OCI-M1 (cell line): ENCODE measurements at regions not wholly inside any gene's neighbourhood (a gene's known extent, or its start where the extent isn't known, plus 50 kb on each side); places are given as distances from the start of the nearest gene placed in this dataset.
"Not testable (repeated sequence)": the region's sequence is repeated elsewhere in the genome, so short reads cannot be mapped to it uniquely, and the experiment has no call there.

Experiments used
- DNase-seq: peaks from one replicate; lab custom pipeline; 2025; lab: John Stamatoyannopoulos, UW

DNA sequence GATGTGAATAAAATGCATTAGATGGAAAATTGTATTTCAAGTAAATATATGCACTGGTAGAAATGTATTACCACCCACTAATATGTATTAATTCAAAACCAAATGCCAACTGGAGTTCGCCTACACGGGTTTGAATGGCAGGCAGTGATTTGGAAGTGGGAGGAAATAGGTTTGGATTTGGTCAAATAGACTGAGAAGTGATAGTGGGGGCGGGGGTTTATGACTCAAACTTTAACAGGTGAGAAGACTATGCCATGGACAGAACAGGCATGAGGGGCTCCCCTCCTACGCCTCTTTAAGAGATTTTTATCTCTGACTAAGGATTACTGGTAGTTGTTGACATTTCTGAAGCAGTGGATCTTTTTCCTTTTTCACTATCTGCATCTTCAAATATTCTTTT lies 677.8 kb downstream of the NTRK3 start:
- DNase-seq = no peak

DNA sequence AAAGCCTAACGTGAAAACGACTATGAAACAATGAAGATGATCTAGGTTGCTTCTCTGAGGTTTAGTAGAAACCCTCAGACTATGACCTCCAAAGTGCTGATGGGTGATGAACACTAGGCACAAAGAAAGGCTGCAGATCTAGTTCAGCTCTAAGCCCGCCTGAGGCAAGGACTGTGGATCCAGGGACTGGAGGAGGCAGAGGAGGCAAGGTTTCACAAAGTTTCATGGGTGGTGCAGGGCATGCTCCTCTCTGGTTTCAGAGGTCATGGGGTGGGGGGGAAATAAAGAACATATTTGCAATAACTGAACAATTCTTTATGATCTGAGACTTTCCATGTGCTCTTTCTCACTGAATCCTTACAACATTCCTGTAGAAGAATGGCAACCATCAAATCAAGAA lies 679.2 kb downstream of the NTRK3 start:
- DNase-seq = no peak

DNA sequence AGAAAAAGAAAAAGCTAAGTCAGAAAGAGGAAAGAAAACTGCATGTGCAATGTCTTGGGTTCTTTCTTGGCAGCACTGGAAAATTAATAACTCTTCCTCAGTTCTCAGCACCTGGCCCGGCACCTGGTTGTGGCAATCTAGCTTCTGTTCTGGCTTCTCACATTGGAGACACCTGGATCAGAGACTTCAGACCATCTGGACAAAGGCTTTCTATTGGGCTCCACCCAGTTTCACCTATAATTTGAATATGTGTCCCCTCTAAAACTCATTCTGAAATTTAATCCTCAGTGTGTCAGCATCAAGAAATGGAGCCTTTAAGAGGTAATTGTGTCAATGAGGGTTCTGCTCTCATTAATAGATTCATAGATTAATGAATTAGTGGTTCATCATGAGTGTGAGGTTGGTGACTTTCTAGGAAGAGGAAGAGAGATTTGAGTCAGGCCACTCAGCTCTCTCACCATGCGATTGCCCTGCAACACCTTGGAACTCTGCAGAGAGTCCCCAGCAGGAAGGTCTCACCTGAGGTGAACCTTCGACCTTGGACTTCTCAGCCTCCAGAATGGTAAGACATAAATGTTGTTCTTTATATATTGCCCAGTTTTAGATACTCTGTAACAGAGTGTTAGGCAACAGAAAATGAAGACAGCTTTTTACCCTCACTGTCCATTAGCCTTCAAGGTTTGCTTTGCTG lies 679.9 kb downstream of the NTRK3 start:
- peak; percentile 13 for DNase-seq

DNA sequence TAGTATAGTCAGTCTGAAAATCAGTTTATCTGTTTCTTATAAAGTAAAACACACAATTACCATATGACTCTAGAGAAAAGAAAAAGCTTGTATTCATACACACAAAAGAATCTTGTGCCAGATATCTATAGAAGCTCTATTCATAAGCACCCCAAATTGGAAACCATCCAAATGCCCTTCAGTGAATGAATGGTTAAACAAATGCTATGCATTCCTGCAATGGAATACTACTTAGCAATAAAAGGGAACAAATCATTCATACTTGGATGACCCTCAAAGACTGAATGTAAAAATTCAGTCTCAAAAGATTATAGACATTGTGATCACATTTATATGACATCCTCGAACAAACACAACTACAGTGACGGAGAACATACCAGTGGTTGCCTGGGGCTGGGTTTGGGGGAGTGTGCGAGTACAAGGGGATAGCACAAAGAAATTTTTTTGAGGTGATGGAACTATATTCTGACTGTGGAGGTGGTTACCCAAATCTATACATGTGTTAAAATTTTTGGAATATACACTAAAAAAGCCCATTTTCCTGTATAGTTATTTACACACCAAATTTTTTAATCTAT lies 680.6 kb downstream of the NTRK3 start:
- DNase-seq = no peak

DNA sequence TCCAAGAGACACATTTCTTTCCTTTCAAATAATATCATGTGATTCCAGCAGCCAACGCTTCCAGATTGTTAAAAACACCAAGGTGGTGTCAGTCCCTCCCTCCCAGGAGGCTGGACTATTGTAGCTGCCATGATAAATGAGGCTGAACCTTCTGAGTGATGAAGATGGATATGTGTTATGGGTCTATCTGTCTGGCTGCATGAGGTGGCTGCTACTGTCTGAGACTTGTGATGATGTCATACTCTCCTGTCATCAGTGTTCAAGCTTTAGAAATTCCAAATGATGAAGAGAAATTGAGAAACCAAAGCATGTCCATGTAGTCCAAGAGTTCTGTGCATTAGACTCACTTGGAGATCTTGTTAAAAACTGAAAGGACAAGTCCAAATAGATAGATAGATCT lies 683.0 kb downstream of the NTRK3 start:
- no peak for DNase-seq

DNA sequence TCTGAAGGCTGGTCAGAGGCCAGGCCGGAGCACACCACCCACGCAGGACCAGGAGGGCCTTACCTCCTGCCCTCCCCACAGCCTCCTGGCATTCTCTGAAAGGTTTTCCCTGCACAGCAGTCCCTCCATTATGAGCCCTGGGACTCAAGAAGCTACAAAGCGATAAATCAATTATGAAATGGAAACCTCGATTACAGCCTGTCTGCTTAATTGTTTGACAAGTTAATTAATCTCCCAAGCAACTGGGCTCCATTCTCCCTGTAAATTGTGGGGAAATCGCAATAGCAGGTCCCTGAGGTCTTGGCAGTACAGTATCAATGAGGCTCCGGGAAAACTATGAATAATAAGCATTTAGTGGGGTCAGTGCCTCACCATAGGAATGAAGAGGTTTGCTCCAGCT lies 683.5 kb downstream of the NTRK3 start:
- no peak for DNase-seq

DNA sequence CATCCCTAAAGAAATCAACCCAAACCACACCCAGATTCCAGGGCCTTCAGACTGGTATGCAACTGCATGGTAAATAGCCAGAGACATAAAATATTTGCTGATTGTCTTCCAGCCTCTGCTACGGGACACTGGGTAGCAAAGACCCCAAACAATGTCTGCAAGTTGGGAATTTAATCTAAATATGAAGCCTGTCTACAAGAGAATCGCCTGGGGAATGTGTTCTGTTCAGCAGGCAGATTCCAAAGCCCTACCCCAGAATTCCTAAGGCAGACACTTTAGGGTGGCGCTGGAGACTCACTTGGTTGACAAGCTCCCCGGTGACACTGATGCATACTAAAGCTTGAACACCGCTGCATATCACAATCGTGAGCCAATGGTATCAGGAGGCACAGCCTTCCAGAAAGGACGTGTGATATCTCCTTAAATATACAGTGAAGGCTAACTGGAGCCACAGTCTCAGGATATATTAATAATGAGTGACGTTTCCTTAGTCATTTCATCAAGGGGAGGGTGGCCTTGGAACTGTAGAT lies 684.1 kb downstream of the NTRK3 start:
- DNase-seq = no peak

DNA sequence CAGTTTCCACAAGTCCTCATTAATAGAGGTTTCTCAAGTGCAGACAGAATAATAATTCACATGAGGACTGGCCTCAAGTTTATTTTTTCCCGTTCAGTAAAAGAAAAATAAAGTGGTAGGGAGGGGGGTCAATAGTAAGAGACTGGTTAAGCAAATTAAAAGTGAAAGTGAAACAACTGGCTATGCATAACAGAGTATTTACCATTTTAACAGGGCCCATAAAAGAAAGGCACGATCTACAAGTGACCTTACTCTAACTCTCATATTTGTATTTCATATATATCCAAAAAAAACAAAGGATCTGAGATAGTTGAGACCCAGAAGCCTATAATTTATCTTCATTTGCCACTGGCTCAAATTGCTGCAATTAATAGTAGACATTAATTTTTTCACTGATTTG lies 686.3 kb downstream of the NTRK3 start:
- peak; percentile 81 for DNase-seq

DNA sequence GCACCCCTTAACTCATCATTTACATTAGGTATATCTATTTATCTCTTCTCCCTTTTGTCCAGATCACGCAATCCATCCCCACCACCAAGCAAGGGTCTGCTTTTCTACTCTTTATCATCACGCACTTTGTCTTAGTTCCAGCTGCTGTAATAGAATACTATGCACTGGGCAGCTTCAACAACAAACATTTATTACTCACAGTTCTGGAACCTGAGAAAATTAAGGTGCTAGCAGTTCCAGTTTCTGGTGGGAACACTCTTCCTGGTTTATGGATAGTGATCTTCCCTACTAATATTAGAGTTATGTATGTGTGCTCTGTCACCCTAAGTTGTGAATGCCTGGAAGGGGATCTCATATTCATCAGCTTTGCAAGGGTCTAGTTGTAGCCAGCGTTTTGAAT lies 687.0 kb downstream of the NTRK3 start:
- DNase-seq = no peak

DNA sequence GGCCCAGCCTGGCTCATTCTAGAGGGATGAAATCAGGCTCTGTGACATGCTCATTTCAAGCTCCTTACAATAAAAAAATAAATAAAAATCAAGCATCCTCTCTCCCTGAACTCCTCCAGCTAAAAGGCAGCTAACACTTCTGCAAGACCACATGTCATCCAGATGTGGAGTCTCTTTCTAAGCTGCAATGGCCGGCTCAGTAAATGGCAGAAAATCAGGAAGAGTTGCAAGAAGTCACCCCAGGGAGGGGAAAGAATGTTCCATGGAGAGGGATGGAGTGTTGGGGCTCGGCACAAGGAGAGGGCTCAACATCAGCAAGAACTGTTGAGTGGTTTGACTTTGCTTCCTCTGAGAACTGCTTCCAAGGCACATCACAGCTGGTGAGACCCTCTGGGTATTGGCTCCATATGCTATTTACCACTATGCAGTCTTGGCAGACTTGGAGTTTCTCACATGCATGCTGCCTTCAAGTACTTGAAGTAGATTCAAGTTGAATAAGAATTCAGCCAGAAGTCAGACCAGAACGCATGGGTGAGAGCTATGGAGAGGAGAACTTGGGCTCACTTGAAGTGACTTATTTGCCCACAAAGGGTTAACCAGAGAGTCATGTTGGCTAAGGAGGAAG lies 689.0 kb downstream of the NTRK3 start:
- DNase-seq = no peak

DNA sequence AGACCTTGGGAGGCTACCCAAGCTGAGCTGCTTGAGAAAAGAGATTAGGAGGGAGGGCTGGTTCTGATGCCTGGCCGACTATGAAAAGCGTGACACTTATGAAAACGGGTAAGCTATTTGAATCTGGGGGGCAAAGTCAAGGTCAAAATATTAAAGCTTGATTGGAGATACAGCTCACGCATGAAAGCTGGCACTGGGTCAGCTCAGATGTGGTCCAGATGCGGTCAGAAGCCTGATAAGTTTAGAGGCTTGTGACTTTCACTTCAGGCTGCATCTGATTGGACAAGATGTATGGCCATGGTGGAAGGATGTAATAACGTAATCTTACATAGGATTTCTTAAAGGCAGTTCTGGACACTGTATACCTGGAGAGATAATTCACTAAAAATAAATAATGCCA lies 690.3 kb downstream of the NTRK3 start:
- peak; percentile 39 for DNase-seq

DNA sequence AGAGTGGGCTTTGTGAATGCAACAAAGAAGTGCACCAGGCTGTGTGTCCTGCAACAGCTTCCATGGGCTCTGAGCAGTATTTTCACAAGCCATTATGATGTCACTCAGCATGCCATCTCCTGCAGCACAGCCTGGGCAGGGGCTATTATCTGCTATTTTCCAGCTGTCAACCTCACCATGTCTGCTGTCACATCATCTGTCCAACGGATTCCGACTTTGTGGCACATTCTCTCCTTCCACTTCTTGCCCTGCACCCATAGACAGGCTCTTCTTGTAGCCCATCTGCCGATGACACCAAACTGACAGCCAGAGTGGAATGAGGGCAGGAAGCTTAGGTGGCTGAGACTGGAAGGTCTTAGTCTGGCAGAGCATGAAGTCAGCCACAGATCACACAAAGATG lies 691.9 kb downstream of the NTRK3 start:
- no peak for DNase-seq

DNA sequence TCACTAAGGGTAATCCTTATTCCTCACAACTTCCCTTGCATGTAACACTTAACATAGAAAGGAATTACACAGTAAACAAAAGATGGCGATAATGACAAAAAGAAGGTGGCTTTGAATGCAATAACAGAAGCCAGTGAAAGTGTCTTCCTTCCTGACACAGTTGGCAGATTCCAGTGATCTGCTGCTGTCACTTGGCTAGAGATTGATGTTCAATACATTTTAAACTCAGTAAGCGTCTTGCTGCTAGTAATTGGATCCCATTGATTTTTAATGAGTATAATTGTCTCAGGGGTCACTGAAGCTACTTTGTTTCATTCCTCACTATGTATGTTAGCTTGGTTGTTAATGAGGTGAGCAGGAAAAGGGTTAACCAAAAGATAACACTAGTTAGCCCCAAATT lies 692.7 kb downstream of the NTRK3 start:
- no peak for DNase-seq

DNA sequence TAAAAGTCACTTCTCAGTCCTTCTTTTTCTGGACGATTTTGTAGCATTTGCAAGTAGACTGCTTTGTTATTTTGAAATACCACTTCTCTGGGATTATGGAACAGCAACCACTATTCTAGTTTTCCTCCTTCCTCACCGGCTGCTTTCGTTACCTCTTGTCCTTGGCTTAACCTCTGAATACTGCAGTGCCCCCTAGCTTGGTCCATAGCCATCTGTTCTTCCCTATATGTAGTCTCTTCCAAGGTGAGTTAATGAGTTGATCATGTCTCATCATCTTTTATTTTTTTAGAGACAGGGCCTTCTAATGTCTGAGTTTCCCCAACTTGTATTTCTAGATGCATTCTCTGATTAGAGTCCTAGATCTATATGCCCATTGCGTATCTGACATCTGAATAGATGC lies 694.3 kb downstream of the NTRK3 start:
- DNase-seq = no peak

DNA sequence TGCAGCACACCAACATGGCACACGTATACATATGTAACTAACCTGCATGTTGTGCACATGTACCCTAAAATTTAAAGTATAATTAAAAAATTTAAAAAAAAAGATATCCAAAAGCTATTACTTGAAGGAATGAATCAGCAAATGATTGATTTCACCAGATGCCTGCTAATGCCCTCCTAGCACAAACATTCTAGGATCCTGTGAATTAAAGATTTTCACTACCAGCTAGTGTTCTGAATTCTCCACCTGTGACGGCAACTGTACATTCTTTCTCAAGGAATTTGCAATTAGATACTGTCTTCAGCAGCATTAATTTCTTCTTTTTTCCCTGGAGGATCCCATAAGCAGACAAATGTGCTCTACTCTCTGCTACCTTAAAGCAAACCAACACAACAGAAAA lies 694.9 kb downstream of the NTRK3 start:
- DNase-seq = no peak

DNA sequence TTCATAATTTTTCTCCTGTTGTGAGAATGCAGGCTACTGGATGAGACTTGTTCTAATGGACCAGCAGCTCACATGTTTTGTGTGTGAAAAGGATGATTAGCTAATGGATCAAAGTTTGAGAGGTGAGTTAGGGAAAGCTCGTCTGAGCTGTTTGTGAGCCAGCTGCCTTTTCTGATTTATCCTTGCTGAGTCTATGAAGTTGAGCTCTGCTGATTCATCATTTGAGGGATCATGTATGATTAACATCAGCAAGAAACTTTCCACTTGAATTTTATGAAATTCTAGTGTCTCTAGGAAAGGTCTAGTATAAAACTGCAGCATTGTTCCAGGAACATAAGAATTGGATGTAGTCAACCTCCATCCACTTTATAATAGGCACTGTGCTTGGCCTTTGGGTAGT lies 698.7 kb downstream of the NTRK3 start:
- DNase-seq = no peak

DNA sequence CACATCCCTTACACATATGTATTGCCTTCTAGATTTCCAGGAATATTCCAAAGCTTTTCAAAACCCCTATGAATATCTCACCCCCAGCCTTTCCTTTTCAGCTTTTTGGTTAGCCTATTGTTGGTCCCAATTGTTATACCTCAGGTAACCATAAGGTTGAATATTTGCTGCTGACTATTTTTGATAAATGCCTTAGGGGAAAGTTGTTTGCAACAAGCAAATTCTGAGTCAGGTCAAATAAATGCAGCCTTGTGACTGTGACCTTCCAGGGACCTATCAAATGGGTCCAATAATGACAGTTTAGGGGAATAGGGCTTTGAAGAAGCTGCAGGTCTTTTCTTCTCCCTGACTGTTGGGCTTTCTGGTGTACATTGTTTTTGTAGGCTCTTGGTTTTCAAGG lies 699.7 kb downstream of the NTRK3 start:
- DNase-seq = no peak

DNA sequence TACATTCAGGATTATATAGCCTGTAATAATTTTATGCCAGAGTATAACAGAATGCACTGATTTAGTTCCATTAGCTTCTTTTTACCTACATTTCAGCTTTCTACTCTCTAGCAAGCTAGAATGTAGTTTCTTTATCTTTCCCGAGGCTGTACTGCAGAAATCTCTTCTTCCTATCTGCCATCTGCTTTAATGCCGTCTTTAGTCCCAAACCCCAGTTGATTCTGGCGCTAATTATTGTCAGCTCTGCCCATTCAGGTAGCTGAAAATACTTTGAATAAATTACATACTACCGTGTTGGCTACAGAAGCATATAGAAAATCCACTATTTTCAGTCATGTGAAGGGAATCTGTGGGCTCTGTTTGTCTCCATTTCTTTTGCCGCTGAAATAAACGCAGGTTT lies 706.7 kb downstream of the NTRK3 start:
- DNase-seq = no peak

DNA sequence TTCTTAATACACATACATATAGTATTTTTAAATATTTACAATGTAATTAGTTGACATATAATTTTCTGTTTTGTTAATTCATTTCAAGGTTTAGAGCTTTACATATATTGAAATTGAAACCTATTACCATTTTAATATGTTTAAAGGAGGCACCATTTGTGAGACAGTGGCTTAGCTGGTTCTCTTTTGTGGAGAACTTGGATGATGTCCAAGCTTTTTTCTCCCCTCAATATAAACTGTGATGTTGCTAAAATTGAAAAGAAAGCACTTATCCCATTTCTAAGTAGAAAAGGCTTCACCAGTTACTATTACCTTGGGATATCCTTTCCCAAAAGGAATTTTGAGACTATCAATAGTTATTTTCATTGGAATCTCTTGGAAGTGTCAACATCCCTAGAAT lies 707.2 kb downstream of the NTRK3 start:
- DNase-seq = peak; percentile 7

DNA sequence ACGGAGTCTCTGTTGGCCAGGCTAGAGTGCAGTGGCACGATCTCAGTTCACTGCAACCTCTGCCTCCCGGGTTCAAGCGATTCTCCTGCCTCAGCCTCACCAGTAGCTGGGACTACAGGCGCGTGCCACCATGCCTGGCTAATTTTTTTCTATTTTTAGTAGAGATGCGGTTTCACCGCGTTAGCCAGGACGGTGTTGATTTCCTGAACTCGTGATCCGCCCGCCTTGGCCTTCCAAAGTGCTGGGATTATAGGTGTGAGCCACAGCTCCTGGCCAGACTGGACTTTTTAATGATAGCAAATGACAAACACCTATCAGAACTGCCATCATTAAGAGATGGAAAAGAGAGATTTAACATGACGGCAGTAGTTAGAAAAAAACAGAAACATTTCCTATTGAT lies 707.9 kb downstream of the NTRK3 start:
- not testable (repeated sequence) for DNase-seq

DNA sequence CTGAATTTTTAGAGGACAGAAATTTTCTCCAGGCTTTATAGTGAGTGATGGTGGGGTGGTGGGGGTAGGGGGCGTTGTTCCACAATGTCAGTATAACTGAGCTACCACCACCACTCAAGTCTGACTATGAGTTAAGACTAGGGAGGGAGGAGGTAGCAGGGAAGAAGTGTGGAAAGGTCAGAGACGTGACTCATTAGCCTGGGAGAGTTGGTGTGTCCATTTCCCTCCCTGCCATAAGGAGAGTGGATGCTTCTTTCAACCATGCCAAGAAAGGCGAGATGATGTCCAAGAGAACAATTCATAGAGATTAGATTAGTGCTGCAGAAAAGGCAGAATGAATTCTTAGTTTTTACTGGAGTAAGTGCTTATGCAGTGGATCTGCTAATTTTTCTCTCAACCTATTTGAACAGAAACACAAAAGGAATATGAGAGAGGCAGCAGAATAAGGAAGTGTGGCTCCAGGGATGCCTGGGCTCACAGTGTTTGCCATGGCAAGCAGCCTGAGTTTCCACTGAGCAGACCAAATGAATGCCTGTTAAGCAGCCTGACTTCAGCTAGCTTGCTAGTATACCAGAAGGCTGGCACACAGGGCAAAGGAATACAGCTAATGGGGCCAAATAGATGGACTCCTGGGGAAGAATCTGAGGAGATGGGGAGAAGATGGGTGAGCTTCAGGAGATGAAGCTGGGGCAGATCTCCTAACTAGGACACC lies 708.9 kb downstream of the NTRK3 start:
- DNase-seq = no peak

DNA sequence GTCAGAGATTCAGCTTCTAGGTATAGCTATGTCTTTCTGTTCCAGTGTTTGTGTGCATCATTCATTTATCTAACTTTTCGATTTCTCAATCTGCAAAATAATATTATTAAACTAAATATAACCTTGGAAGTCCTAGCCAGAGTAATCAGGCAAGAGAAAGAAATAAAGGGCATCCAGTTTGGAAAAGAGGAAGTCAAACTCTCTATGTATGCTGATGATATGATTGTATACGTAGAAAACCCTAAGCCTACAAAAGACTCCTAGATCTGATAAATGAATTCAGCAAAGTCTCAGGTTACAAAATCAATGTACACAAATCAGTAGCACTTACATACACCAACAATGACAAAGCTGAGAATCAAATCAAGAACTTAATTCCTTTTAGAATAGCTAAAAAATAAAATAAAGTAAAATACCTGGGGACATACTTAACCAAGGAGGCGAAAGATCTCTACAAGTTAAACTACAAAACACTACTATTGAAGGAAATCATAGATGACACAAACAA lies 718.2 kb downstream of the NTRK3 start:
- DNase-seq = peak; percentile 63

DNA sequence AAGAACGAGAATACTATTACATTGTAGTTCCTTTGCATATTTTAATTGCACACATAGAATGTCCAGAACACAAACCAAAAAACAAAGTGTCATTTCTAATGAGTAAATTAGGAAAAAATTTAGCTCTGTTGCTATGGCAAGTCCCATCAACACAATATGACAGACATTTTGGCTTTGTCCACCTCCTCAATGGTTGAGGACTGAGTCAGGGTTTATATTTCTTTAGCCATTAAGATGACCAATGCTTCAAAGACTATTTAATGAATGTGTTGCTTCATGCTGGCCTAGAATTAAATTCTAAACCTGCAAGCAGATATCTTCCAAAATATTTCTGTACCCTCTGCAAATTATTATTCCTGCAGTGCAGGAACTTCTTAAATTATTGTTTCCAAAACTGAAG lies 719.2 kb downstream of the NTRK3 start:
- DNase-seq = no peak
